DOHH2 (cell line): ENCODE measurements at regions not wholly inside any gene's neighbourhood (a gene's known extent, or its start where the extent isn't known, plus 50 kb on each side); places are given as distances from the start of the nearest gene placed in this dataset.

ENCODE experiments used
- H3F3A ChIP-seq: fragments of 200-600 bp; sonication (generic), shearing (Covaris generic); 2 replicates; pipeline ENCODE4 v1.6.0; 2016; ENCODE audit warnings: antibody characterized with exemption, mild to moderate bottlenecking; ENCODE audit not compliant: control insufficient read depth, insufficient read depth
- H3K27ac ChIP-seq: fragments of 200-600 bp; sonication (generic); 2 replicates; pipeline ENCODE4 v1.5.1; 2014; ENCODE audit warnings: low read depth, mild to moderate bottlenecking, low read length, moderate library complexity
- H3K27me3 ChIP-seq: fragments of 200-600 bp; sonication (generic); 2 replicates; pipeline ENCODE4 v1.6.1; 2014; ENCODE audit warnings: mild to moderate bottlenecking, low read length, mixed read lengths; ENCODE audit not compliant: control insufficient read depth
- H3K36me3 ChIP-seq: fragments of 200-600 bp; sonication (generic); 2 replicates; pipeline ENCODE4 v1.6.1; 2014; ENCODE audit warnings: mild to moderate bottlenecking, low read length, moderate library complexity, mixed read lengths; ENCODE audit not compliant: control insufficient read depth
- H3K4me1 ChIP-seq: fragments of 200-600 bp; sonication (generic); 2 replicates; pipeline ENCODE4 v1.6.1; 2014; ENCODE audit warnings: mild to moderate bottlenecking, low read length, mixed read lengths; ENCODE audit not compliant: control insufficient read depth
- H3K4me2 ChIP-seq: fragments of 200-600 bp; sonication (generic); 2 replicates; pipeline ENCODE4 v1.6.0; 2014; ENCODE audit warnings: mild to moderate bottlenecking, low read length, moderate library complexity
- H3K4me3 ChIP-seq: fragments of 200-600 bp; sonication (generic); 2 replicates; pipeline ENCODE4 v1.5.1; 2014; ENCODE audit warnings: mild to moderate bottlenecking, low read length, mixed read lengths
- H3K79me2 ChIP-seq: fragments of 200-600 bp; sonication (generic); 2 replicates; pipeline ENCODE4 v1.6.1; 2014; ENCODE audit warnings: mild to moderate bottlenecking, low read length, mixed read lengths; ENCODE audit not compliant: control insufficient read depth
- H3K9me2 ChIP-seq: fragments of 200-600 bp; sonication (generic); replicated peaks from 2 replicates; pipeline ENCODE4 v1.6.1; 2014; ENCODE audit warnings: mild to moderate bottlenecking, low read length, mixed read lengths; ENCODE audit not compliant: control insufficient read depth
- H3K9me3 ChIP-seq: fragments of 200-600 bp; sonication (generic); 2 replicates; pipeline ENCODE4 v1.6.1; 2014; ENCODE audit warnings: antibody characterized with exemption, low read length, mixed read lengths; ENCODE audit not compliant: control insufficient read depth, insufficient read depth
- H4K20me1 ChIP-seq: fragments of 200-600 bp; sonication (generic); 2 replicates; pipeline ENCODE4 v1.6.0; 2014; ENCODE audit warnings: low read depth, mild to moderate bottlenecking, antibody characterized with exemption, low read length, moderate library complexity; ENCODE audit not compliant: control insufficient read depth, insufficient read depth
- EZH2phosphoT487 ChIP-seq: fragments of 200-600 bp; sonication (generic); IDR thresholded peaks from 2 replicates; pipeline ENCODE4 v1.6.1; 2017; ENCODE audit warnings: borderline replicate concordance, mild to moderate bottlenecking, antibody characterized with exemption, low read length, moderate library complexity, mixed read lengths
- TF ChIP-seq, protein P1 (sequence below): fragments of 200-600 bp; sonication (generic); IDR thresholded peaks from one replicate; pipeline ENCODE4 v1.5.1; 2014; ENCODE audit warnings: antibody characterized with exemption, mild to moderate bottlenecking, low read depth, low read length; ENCODE audit not compliant: poor library complexity, severe bottlenecking

DNA sequence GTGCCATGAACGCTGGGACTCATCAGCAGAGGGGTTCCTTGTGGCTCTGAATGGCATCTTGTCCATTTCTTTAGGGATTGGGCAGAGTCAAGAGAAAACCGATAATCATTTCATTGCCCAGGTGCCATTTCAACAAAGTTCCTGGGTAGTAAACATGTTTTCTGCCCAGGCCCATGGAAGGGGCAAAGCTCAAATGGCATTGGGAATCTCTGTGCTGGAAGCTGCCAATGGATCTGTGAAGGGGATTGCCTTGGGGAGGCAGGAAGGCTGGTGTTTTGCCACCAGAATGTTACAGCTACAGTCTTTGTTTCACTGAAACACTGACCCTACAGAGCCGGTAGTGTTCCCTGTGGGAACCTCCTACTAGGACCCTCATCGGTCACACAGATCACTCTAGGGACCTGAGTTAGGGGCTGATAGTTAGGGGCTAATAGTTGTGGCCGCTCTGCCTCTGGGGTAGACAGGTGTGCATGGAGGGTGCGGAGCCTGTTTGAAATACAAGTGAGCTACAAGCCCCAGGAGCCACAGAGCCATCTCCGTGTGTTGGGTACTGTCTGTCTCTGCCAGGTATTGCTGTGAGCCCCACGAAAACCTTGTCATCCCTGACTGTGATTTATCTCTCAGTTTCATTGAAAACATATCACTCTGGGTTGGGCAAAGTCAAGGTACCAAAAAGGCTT lies 224.4 kb upstream of the COPS8 start:
- Histone ChIP-seq H3K27ac (no peak overlapping the region), H3K4me1 (peaks cover 23% of the 10 kb centered on the region), H3K9me3 (peaks cover 14% of the 10 kb centered on the region; the same call in 1 of the 2 replicates), H3K4me3 (no peak overlapping the region), H3K9me2 (no peaks in the 10 kb centered on the region), H3K4me2 (no peak overlapping the region), H3F3A (no peaks in the 10 kb centered on the region), H4K20me1 (no peaks in the 10 kb centered on the region), H3K36me3 (no peaks in the 10 kb centered on the region), H3K79me2 (no peaks in the 10 kb centered on the region), H3K27me3 (no peaks in the 10 kb centered on the region)
- TF ChIP-seq EZH2phosphoT487: no peak
- TF ChIP-seq, protein P1, sequence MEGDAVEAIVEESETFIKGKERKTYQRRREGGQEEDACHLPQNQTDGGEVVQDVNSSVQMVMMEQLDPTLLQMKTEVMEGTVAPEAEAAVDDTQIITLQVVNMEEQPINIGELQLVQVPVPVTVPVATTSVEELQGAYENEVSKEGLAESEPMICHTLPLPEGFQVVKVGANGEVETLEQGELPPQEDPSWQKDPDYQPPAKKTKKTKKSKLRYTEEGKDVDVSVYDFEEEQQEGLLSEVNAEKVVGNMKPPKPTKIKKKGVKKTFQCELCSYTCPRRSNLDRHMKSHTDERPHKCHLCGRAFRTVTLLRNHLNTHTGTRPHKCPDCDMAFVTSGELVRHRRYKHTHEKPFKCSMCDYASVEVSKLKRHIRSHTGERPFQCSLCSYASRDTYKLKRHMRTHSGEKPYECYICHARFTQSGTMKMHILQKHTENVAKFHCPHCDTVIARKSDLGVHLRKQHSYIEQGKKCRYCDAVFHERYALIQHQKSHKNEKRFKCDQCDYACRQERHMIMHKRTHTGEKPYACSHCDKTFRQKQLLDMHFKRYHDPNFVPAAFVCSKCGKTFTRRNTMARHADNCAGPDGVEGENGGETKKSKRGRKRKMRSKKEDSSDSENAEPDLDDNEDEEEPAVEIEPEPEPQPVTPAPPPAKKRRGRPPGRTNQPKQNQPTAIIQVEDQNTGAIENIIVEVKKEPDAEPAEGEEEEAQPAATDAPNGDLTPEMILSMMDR: no peak

DNA sequence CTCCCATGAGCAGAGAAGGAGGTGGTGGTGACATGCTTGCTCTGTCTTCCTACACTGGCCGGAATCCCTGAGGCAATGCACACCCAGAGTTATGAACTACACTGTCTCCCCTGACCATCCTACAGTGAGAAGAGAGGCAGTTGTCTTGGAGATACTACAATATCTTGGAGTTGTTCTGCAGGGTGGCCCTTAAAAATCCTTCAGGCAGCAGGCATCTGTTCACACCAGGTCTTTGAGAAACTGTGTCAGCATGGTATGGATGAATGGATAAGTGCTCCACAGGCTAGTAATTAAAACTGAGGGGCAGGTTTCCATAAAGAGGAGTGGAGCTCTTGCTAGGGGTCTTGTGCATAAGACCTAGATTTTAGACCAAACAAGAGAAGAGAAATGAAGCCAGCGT lies 223.7 kb upstream of the COPS8 start:
- Histone ChIP-seq H3K79me2 (no peaks in the 10 kb centered on the region), H3K4me3 (no peak overlapping the region), H3F3A (no peaks in the 10 kb centered on the region), H3K27ac (no peak overlapping the region), H3K27me3 (no peaks in the 10 kb centered on the region), H3K9me3 (peaks cover 14% of the 10 kb centered on the region; the same call in 1 of the 2 replicates), H4K20me1 (no peaks in the 10 kb centered on the region), H3K36me3 (no peaks in the 10 kb centered on the region), H3K9me2 (no peaks in the 10 kb centered on the region), H3K4me1 (peaks cover 23% of the 10 kb centered on the region), H3K4me2 (no peak overlapping the region)
- TF ChIP-seq, protein P1: no peak
- no peak for TF ChIP-seq EZH2phosphoT487

DNA sequence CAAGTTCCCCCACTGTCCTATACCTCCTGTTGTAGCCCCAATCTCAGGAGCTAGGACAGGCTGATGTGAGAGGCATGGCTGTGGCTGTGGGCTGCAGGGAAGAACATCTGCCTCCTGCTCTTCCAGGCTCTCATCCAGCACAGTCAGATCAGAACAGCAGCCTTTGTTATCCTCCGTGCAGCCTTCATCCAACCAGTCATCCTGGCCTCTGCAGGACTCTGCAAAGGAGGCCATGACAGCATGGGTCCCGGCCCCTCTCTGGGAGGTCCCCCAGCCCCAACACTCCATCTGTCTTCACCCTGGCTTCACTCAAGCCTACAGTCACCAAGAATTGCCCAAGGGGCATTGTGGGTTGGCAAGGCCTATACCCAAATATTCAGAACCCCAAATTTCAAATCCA lies 223.2 kb upstream of the COPS8 start:
- H3K27ac ChIP-seq: peak overlapping the region; percentile 56
- H3K79me2 ChIP-seq: no peaks in the 10 kb centered on the region
- no peaks in the 10 kb centered on the region for H4K20me1 ChIP-seq
- H3K9me3 ChIP-seq: peaks cover 14% of the 10 kb centered on the region; the same call in 1 of the 2 replicates
- TF ChIP-seq EZH2phosphoT487: no peak
- TF ChIP-seq, protein P1: no peak
- H3K27me3 ChIP-seq: no peaks in the 10 kb centered on the region
- no peaks in the 10 kb centered on the region for H3F3A ChIP-seq
- H3K4me1 ChIP-seq: peaks cover 23% of the 10 kb centered on the region
- H3K9me2 ChIP-seq: no peaks in the 10 kb centered on the region
- no peaks in the 10 kb centered on the region for H3K36me3 ChIP-seq
- H3K4me3 ChIP-seq: peak overlapping the region; percentile 19
- peak overlapping the region; percentile 39 for H3K4me2 ChIP-seq
